ENCODE measurements at regions not wholly inside any gene's neighbourhood (a gene's known extent, or its start where the extent isn't known, plus 50 kb on each side); places are given as distances from the start of the nearest gene placed in this dataset.

GRCh38 chr9:30982301-30982700, 1402.1 kb upstream of the ACO1 start:
- no peak overlapping the region for H4K91ac ChIP-seq (ENCODE audit: insufficient read length, low read depth, low read length)
- no peak overlapping the region for H2BK20ac ChIP-seq (ENCODE audit: low read depth, low read length, poor library complexity, severe bottlenecking)
- H3K27me3 ChIP-seq (ENCODE audit: insufficient read depth, low read length): no peaks in the 10 kb centered on the region
- H3K4me1 ChIP-seq (ENCODE audit: insufficient read depth, low read length): no peaks in the 10 kb centered on the region; the same call in 1 of the 2 replicates
- no peak overlapping the region for H3K4me3 Mint-ChIP-seq
- H2BK120ac ChIP-seq (ENCODE audit: low read depth, low read length, poor library complexity, severe bottlenecking): no peak overlapping the region
- H3K79me2 ChIP-seq (ENCODE audit: insufficient read depth, low read length): no peaks in the 10 kb centered on the region
- no peak overlapping the region for H4K5ac ChIP-seq (ENCODE audit: insufficient read length, low read depth, low read length)
- H3K4me2 ChIP-seq (ENCODE audit: insufficient read depth, insufficient read length, low read length): no peak overlapping the region
- peaks cover 0 to 12% of the 10 kb centered on the region in 2 experiments; a peak in 4 of 5 replicates for H3K9me3 Mint-ChIP-seq
- H4K8ac ChIP-seq (replicated peaks; ENCODE audit: insufficient read length, low read depth, low read length): no peak overlapping the region
- H2BK15ac ChIP-seq (ENCODE audit: low read depth, low read length): no peak overlapping the region
- no peaks in the 10 kb centered on the region for H4K20me1 ChIP-seq (ENCODE audit: control insufficient read depth, insufficient read depth, insufficient read length)
- no peak for DNase-seq
- no peak overlapping the region for H3T11ph ChIP-seq (ENCODE audit: low read length)
- H3K23ac ChIP-seq (ENCODE audit: insufficient read length, low read depth, low read length): no peak overlapping the region
- H3K18ac ChIP-seq (ENCODE audit: insufficient read length, low read depth, low read length): no peak overlapping the region
- H2BK12ac ChIP-seq (ENCODE audit: insufficient read length, low read depth, low read length): no peak overlapping the region
- no peak for TF ChIP-seq CTCF (conservative IDR thresholded peaks at IDR 0.05)
- no peaks in the 10 kb centered on the region for H3K23me2 ChIP-seq (ENCODE audit: insufficient read length, low read depth, low read length, poor library complexity, severe bottlenecking)
- no peak overlapping the region for H2BK5ac ChIP-seq (ENCODE audit: insufficient read length, low read length)
- no peak overlapping the region for H2AK5ac ChIP-seq (ENCODE audit: insufficient read length, low read length)
- H3K9ac ChIP-seq (ENCODE audit: extremely low read depth, insufficient read length, low read length): no peak overlapping the region
- H3K27ac Mint-ChIP-seq: 0 out of 7 replicates have a peak overlapping the region, but pooled peaks of 1 of the 3 experiments have one; percentile 15
- no peaks in the 10 kb centered on the region for H3K9me3 ChIP-seq (ENCODE audit: control insufficient read depth, low read depth, low read length)
- no peak overlapping the region for H3K27ac ChIP-seq (ENCODE audit: insufficient read length, low read depth, low read length)
- H3K14ac ChIP-seq (ENCODE audit: insufficient read depth, low read length): no peak overlapping the region
- H3K56ac ChIP-seq (ENCODE audit: insufficient read length, low read depth, low read length): no peak overlapping the region
- H3K27me3 Mint-ChIP-seq (ENCODE audit: low read depth): no peaks in the 10 kb centered on the region
- no CpG with 5 or more reads among the region's 3 CpGs for WGBS (ENCODE audit: extremely low coverage, insufficient read length, low lambda C conversion rate)
- H3K36me3 Mint-ChIP-seq (ENCODE audit: insufficient read depth in 1 of 3, low read depth in 3 of 3): peaks cover 0 to 22% (median 6%) of the 10 kb centered on the region in 3 experiments; a peak in 4 of 7 replicates
- H3K4me1 Mint-ChIP-seq: peaks cover 12 to 13% of the 10 kb centered on the region in 2 experiments
- no peak overlapping the region for H3K4ac ChIP-seq (ENCODE audit: low read depth, low read length)
- H3K79me1 ChIP-seq (ENCODE audit: insufficient read depth, low read depth, low read length, poor library complexity, severe bottlenecking): no peaks in the 10 kb centered on the region
- no peak overlapping the region for H2AFZ ChIP-seq (ENCODE audit: low read length)

Measured in H9 (cell line).